NB4 (cell line): ENCODE measurements at regions not wholly inside any gene's neighbourhood (a gene's known extent, or its start where the extent isn't known, plus 50 kb on each side); places are given as distances from the start of the nearest gene placed in this dataset.

ENCODE experiments used
- CTCF ChIP-seq: IDR thresholded peaks from one replicate; pipeline ENCODE4 v1.5.1; 2012; ENCODE audit warnings: low read depth, low read length
- MAX ChIP-seq: IDR thresholded peaks from 2 replicates; pipeline ENCODE4 v1.6.1; 2011; ENCODE audit warnings: low read depth, low read length
- POLR2A ChIP-seq: IDR thresholded peaks from 2 replicates; pipeline ENCODE4 v1.6.1; 2011; ENCODE audit warnings: mild to moderate bottlenecking; ENCODE audit not compliant: insufficient read length; ENCODE audit errors: extremely low read depth

GRCh38 chr4:81679315-81679714, 207.6 kb upstream of the RASGEF1B start:
- TF ChIP-seq CTCF (no peak), MAX (no peak), POLR2A (no peak)
